ENCODE measurements at regions not wholly inside any gene's neighbourhood (a gene's known extent, or its start where the extent isn't known, plus 50 kb on each side); places are given as distances from the start of the nearest gene placed in this dataset.

GRCh38 chr10:130889780-130890179 lies 421.7 kb downstream of the TCERG1L start:
- TF ChIP-seq CTCF (IDR thresholded peaks at IDR 0.05; ENCODE audit: insufficient read depth, low read length, poor library complexity, severe bottlenecking), result no peak
- Histone ChIP-seq H3K4me3 (replicated peaks; ENCODE audit: low read depth, low read length) (no peak overlapping the region), H3K36me3 (ENCODE audit: control insufficient read depth, insufficient read depth, low read length) (no peaks in the 10 kb centered on the region), H3K27me3 (replicated peaks; ENCODE audit: control insufficient read depth, insufficient read depth, low read length) (no peaks in the 10 kb centered on the region)
- no peak for DNase-seq (ENCODE audit: extremely low read depth, insufficient read length)

- no peaks in the 10 kb centered on the region for H3K27me3 ChIP-seq (replicated peaks; ENCODE audit: control insufficient read depth, insufficient read depth, low read length)
- no peaks in the 10 kb centered on the region for H3K36me3 ChIP-seq (ENCODE audit: control insufficient read depth, insufficient read depth, low read length)
- no peak for DNase-seq (ENCODE audit: extremely low read depth, insufficient read length)
- no peak overlapping the region for H3K4me3 ChIP-seq (replicated peaks; ENCODE audit: low read depth, low read length)
- TF ChIP-seq CTCF (IDR thresholded peaks at IDR 0.05; ENCODE audit: insufficient read depth, low read length, poor library complexity, severe bottlenecking), result no peak
Observed at GRCh38 chr10:130891066-130891465, 420.5 kb downstream of the TCERG1L start.

GRCh38 chr10:130894471-130894870 lies 417.1 kb downstream of the TCERG1L start:
- no peak for DNase-seq (ENCODE audit: extremely low read depth, insufficient read length)
- no peaks in the 10 kb centered on the region for H3K27me3 ChIP-seq (replicated peaks; ENCODE audit: control insufficient read depth, insufficient read depth, low read length)
- no peak overlapping the region for H3K4me3 ChIP-seq (replicated peaks; ENCODE audit: low read depth, low read length)
- no peaks in the 10 kb centered on the region for H3K36me3 ChIP-seq (ENCODE audit: control insufficient read depth, insufficient read depth, low read length)
- no peak for TF ChIP-seq CTCF (IDR thresholded peaks at IDR 0.05; ENCODE audit: insufficient read depth, low read length, poor library complexity, severe bottlenecking)

GRCh38 chr10:130895161-130895560 lies 416.4 kb downstream of the TCERG1L start:
- no peaks in the 10 kb centered on the region for H3K36me3 ChIP-seq (ENCODE audit: control insufficient read depth, insufficient read depth, low read length)
- no peak for TF ChIP-seq CTCF (IDR thresholded peaks at IDR 0.05; ENCODE audit: insufficient read depth, low read length, poor library complexity, severe bottlenecking)
- no peak for DNase-seq (ENCODE audit: extremely low read depth, insufficient read length)
- H3K27me3 ChIP-seq (replicated peaks; ENCODE audit: control insufficient read depth, insufficient read depth, low read length), result no peaks in the 10 kb centered on the region
- H3K4me3 ChIP-seq (replicated peaks; ENCODE audit: low read depth, low read length), result no peak overlapping the region

- no peak for TF ChIP-seq CTCF (IDR thresholded peaks at IDR 0.05; ENCODE audit: insufficient read depth, low read length, poor library complexity, severe bottlenecking)
- H3K27me3 ChIP-seq (replicated peaks; ENCODE audit: control insufficient read depth, insufficient read depth, low read length), result no peaks in the 10 kb centered on the region
- H3K4me3 ChIP-seq (replicated peaks; ENCODE audit: low read depth, low read length), result no peak overlapping the region
- no peak for DNase-seq (ENCODE audit: extremely low read depth, insufficient read length)
- H3K36me3 ChIP-seq (ENCODE audit: control insufficient read depth, insufficient read depth, low read length), result no peaks in the 10 kb centered on the region
Observed at GRCh38 chr10:130897815-130898214, 413.7 kb downstream of the TCERG1L start.

- no peak for TF ChIP-seq CTCF (IDR thresholded peaks at IDR 0.05; ENCODE audit: insufficient read depth, low read length, poor library complexity, severe bottlenecking)
- H3K36me3 ChIP-seq (ENCODE audit: control insufficient read depth, insufficient read depth, low read length), result no peaks in the 10 kb centered on the region
- H3K27me3 ChIP-seq (replicated peaks; ENCODE audit: control insufficient read depth, insufficient read depth, low read length), result no peaks in the 10 kb centered on the region
- H3K4me3 ChIP-seq (replicated peaks; ENCODE audit: low read depth, low read length), result no peak overlapping the region
- DNase-seq (ENCODE audit: extremely low read depth, insufficient read length), result no peak
Observed at GRCh38 chr10:130898381-130898780, 413.1 kb downstream of the TCERG1L start.
